Erythroblast (primary cell): ENCODE measurements at regions not wholly inside any gene's neighbourhood (a gene's known extent, or its start where the extent isn't known, plus 50 kb on each side); places are given as distances from the start of the nearest gene placed in this dataset.
"Not testable (repeated sequence)": the region's sequence is repeated elsewhere in the genome, so short reads cannot be mapped to it uniquely, and the experiment has no call there.

Source experiments
- DNase-seq, 2 experiments: peaks; one replicate each; lab custom pipeline; 2025; lab: John Stamatoyannopoulos, UW
- GATA1 ChIP-seq: IDR thresholded peaks from 2 replicates; pipeline ENCODE4 v1.6.1; 2011; ENCODE audit warnings: low read depth, mild to moderate bottlenecking, control low read depth, low read length, moderate library complexity
- POLR2A ChIP-seq: IDR thresholded peaks from 2 replicates; pipeline ENCODE4 v1.6.1; 2011; ENCODE audit warnings: mild to moderate bottlenecking, low read length

DNA sequence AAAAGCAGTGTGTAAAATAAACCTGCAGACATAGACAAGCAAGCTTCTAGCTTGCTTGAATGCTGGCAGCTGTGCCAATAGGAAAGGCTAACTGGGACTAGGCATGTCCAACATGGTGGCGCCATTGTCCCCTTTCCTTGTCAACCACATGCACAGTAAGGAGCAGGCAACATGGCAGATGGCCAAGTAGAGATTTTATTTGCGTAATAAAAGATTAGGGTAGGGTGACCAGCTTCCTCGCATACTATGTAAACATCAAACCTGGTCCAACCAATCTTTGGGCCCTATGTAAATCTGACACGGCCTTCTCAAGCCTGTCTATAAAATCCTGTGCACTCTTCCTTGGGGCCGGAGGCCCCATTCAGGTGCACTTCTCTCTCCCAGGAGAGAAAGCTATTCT, 575.4 kb upstream of the GOLIM4 start:
- no peak for DNase-seq
- TF ChIP-seq GATA1, result no peak
- TF ChIP-seq POLR2A, result no peak

DNA sequence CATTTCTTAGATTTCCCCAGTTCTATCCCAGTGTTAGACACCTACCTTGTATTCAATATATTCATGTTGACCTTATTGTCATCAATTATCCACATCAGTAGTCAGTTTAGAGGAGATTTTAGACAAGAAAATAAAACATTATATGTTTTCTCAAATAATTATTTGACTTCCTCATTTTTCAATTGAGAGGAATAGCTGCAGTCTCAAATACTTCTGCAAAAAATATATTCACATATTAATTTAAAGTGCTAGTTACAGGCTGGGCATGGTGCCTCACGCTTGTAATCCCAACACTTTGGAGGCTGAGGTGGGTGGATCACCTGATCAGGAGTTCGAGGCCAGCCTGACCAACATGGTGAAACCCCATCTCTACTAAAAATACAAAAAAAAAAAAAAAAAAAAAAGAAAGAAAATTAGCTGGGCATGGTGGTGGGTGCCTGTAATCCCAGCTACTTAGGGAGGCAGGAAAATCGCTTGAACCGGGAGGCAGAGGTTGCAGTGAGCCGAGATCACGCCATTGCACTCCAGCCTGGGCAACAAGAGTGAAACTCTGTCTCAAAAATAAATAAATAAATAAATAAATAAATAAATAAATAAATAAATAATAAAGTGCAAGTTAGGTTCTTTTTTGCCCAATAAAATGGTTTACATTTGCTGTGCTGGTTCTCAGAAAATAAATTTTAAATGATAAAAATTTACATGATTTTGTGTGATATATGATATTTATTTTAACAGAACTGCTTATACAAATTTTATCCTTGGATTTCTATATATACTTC, 565.3 kb upstream of the GOLIM4 start:
- DNase-seq, result not testable (repeated sequence)

DNA sequence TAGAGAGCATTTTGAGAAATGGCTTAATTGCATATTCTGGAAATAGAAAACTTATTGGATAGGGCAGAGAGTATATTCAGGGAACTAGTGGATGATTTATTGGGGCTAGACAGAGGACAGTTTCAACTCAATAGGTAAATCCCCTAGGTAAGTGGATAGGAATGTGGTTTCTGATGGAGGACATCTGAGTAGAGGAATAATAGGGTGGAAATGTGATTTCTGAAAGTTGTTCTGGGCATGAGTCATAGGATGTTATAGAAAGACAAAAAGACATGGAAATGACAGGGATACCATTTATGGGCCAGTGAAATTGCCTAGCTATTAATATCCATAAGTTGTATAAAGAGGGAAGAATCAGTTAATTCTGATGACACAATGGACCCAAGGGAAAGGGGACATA, 563.3 kb upstream of the GOLIM4 start:
- DNase-seq, result no peak
- TF ChIP-seq POLR2A (no peak), GATA1 (no peak)

DNA sequence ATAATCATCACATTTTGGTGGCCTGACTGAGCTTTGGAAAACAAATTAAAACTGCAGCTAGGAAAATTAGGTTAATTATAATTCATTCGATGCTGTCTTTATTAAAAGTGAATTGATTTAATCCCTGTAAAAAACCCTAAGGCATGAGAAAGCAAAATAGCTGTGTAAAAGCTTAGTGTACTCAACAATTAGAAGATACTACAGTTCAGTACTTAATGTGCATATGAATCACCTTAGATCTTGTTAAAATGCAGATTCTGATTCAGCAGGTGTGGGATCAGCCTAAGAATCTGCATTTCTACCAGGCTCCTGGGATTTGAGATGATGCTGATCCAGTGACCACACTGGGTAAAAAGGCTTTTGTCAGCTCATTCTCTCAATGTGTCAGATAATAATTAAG, 559.9 kb upstream of the GOLIM4 start:
- no peak for DNase-seq
- no peak for TF ChIP-seq POLR2A

DNA sequence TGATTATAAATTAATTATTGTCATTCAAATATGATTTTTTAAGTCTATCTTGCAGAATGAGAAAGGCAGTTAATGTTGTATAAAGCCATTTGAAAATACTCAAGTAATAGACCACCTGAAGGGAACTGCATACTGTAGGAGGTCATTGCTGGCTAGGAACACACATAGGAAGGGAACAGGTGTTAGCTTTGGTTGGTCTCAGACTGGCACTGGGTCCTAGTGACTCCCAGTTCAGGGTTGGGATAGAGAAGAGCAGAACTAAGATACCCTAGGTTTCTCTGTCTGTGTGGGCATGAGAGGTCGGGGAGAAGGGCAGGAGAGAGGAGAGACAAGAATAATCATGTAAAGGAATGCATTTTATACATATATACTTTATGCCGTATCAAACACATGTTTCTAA, 559.0 kb upstream of the GOLIM4 start:
- no peak for TF ChIP-seq GATA1
- no peak for TF ChIP-seq POLR2A
- DNase-seq, result no peak

DNA sequence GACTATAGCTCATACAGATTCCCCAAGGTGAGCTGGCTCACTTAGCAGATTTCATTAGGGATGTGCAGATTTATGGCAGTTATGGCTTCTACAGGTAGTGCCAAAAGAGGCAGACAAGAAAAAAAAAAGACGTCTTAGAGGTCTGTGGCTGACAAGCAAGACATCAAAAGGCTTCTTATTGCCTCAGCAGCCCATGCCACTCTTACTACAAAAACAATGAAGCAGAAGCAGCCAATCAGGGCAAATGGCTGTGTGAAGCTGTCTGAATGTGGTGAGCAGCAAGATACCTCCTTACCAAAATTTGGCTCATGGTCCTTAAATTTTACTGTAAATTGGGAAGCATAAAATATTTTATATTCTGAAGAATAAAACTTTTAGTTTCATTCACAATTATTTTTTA, 557.5 kb upstream of the GOLIM4 start:
- no peak for DNase-seq
- TF ChIP-seq GATA1 (no peak), POLR2A (no peak)

DNA sequence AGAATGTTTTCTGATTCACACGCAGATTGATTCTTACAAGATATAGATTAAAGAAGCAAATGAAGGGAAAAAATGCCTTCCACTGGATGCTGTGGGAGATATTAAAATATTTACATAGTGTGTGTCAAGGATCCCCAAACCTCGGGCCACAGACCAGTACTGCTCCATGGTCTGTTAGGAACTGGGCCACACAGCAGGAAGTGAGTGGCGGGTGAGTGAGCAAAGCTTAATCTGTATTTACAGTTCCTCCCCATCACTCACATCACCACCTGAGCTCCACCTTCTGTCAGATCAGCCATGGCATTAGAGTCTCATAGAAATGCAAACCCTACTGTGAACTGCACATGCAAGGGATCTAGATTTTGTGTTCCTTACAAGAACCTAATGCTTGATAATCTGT, 552.6 kb upstream of the GOLIM4 start:
- TF ChIP-seq POLR2A (no peak), GATA1 (no peak)
- DNase-seq, result no peak

DNA sequence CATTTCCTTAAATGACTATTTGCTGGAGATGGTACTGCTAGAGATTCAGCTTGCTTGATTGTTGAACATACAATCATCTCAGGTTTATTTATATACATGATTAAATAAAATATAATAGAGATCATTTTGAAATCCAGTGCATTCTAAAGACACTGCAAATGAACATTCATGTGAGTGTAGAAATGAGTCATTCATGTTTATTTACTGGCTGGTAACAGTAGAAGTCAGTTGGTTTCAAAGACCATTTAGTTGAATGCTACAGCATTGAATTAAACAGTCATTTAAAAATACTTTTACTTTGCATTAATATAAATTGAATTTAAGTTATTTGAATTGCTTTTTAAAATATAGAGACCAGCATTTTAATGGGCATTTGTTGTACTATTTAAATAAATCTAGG, 551.9 kb upstream of the GOLIM4 start:
- DNase-seq, result no peak
- TF ChIP-seq POLR2A (no peak), GATA1 (no peak)

DNA sequence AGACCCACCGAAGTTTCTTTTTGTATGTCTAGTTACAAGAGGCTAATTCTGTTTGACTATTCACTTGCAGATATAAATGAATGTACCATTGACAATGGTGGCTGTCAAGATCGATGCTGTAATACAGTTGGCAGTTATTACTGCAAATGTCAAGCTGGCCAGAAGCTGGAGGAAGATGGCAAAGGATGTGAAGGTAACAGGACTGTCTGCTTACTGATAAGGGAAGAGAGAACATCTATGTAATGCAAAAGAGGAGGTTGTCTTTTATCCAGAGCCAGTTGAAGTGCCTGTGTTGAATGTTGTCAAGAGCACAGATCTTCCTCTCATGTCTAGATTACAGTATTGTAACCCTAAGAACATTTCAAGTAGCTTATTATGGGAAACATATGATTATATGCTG, 549.5 kb upstream of the GOLIM4 start:
- DNase-seq, result peak in 1 of 2 experiments; percentile 3
- TF ChIP-seq GATA1 (no peak), POLR2A (no peak)

DNA sequence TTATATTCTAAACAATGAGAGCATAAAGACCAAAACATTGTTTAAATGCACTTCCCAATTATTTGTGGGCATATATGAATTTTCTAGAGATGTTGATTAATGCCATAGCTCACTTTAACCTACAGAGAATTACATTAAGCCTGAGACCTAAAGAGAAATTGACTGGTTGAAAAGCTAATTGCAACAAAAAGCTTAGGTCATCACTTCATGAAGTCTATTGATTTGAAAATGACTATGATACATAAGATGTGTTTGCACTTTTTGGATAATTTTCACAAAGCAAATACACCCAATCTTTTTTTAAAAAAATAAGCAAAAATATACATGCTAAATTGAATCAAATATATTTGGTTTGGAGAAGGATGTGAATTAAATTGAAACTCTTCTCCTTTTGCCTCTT, 532.8 kb upstream of the GOLIM4 start:
- TF ChIP-seq GATA1 (no peak), POLR2A (no peak)

DNA sequence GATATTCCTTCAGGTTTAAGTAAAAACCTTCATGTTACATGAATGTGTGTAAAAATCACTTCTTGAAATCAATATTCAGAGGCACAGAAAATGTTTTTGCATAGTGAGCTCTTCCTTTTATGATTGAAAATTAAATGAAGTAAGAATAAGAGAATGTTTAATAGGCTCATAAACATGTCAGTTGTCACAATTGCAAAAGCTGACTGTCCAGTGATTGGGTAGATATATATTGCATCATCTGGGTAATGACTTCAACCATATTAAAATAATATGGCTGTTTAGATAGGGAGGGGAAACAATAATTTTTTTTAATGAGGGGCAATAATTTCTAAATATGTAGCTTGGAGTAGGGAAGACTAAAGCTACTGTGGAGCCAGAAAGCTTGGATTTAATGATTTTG, 529.8 kb upstream of the GOLIM4 start:
- TF ChIP-seq GATA1 (no peak), POLR2A (no peak)
- DNase-seq, result no peak

More for the DNA sequence above, 532.8 kb upstream of the GOLIM4 start:
- DNase-seq, result no peak

DNA sequence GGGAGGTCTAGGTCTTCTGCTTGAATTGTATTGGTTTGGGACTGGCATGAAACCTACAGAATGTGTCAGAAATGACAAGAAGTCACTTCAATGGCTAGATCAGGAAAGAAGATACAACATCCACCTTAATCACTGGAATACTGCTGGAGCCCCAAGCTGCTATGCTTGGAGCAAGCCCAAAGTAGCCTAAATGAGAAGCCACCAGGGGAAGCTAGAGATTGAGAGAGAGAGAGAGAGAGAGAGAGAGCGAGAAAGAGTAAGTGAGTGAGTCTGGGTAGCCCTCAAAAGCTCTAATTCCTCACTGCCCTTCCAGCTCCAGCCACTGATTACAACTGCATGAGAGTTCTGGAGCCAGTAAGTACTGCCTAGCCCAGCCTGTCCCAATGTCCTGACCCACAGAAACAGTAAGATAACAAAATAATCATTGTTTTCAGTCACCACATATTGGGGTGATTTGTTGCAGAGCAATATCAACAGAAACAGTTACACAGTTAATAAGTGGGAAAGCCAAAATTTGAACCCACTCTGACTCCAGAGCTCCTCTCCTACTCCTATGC, 529.2 kb upstream of the GOLIM4 start:
- TF ChIP-seq POLR2A (no peak), GATA1 (no peak)
- DNase-seq, result no peak

DNA sequence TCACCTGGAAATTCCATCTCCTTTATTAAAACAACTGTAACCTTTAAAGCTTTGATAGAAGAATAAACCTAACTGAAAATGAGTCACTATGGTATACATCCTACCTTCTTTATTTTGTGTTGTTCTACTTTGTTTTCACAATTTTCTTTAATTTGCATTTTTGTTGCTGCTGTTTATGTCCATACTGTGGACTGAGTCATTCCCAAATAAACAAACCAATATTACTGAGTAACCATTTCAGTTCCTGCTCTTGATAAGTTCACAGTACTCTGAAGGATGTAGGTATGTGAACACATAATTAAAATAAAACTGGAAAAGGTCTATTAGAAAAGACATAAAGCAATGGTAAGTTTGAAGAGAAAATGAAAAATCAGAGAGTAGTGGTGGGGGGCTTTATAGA, 528.5 kb upstream of the GOLIM4 start:
- no peak for DNase-seq
- TF ChIP-seq GATA1, result no peak
- no peak for TF ChIP-seq POLR2A

DNA sequence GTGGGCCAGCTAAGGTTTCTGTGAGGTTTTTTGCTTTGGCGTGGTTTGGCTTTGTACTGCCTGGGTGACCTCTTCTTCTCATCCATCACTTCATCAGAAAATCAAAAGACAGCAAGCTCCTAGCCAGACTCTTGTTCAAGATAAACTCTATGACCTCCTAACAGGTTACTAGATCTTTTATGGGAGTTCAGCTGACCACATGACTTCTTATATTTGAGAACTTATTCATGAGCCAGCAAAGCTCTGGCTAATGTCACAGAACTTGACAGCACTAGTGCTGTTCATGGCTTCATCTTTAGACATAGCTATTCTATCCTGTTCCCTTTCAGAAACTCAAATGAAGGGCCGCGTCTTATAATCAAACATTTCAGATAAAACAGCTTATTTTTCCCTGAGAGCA, 527.1 kb upstream of the GOLIM4 start:
- TF ChIP-seq POLR2A (no peak), GATA1 (no peak)
- no peak for DNase-seq

DNA sequence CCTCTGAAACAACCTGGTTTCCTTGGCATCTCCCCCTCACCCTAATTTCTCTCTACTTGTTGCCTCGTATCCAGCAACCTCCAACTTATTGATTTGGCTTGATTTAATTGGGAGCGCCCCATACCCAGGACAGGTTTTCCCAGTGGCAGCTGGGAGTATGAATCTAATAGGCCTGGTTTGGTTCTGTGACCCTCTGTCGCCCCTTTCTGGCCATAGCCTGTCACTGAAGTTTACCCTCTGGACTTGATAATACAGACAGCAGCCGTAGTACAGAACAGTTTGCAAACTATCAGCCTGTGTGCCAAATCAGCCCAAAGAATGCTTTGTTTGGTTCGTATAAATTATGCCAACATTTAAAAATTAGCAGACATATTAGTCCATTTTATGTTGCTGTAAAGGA, 525.1 kb upstream of the GOLIM4 start:
- DNase-seq, result peak; percentile 25 to 48

More for the DNA sequence above, 525.1 kb upstream of the GOLIM4 start:
- TF ChIP-seq POLR2A (no peak), GATA1 (no peak)
